Parathyroid adenoma (tissue), 2 donors: ENCODE measurements at regions not wholly inside any gene's neighbourhood (a gene's known extent, or its start where the extent isn't known, plus 50 kb on each side); places are given as distances from the start of the nearest gene placed in this dataset.

Experiments
- H2AFZ ChIP-seq: fragments of 300-600 bp; sonication (generic); one replicate; pipeline ENCODE4 v1.7.0; 2017; ENCODE audit warnings: antibody characterized with exemption, mild to moderate bottlenecking
- H3K27ac ChIP-seq: fragments of 300-600 bp; sonication (generic); one replicate; pipeline ENCODE4 v1.7.0; 2017
- H3K27me3 ChIP-seq: fragments of 300-600 bp; sonication (generic); one replicate; pipeline ENCODE4 v1.7.0; 2017; ENCODE audit warnings: low read length; ENCODE audit not compliant: control insufficient read depth, insufficient read depth
- H3K36me3 ChIP-seq: fragments of 300-600 bp; sonication (generic); one replicate; pipeline ENCODE4 v1.7.0; 2017; ENCODE audit warnings: low read length; ENCODE audit not compliant: control insufficient read depth, insufficient read depth
- H3K4me1 ChIP-seq: fragments of 300-600 bp; sonication (generic); one replicate; pipeline ENCODE4 v1.7.0; 2017; ENCODE audit warnings: control low read depth
- H3K4me2 ChIP-seq: fragments of 300-600 bp; sonication (generic); one replicate; pipeline ENCODE4 v1.7.0; 2017; ENCODE audit warnings: low read length
- H3K4me3 ChIP-seq: fragments of 300-600 bp; sonication (generic); one replicate; pipeline ENCODE4 v1.7.0; 2017; ENCODE audit warnings: low read depth, low read length
- H3K79me2 ChIP-seq: fragments of 300-600 bp; sonication (generic); one replicate; pipeline ENCODE4 v1.7.0; 2017; ENCODE audit warnings: control low read depth
- H3K9ac ChIP-seq: fragments of 300-600 bp; sonication (generic); one replicate; pipeline ENCODE4 v1.7.0; 2017; ENCODE audit warnings: mild to moderate bottlenecking
- H3K9me3 ChIP-seq: fragments of 300-600 bp; sonication (generic); one replicate; pipeline ENCODE4 v1.7.0; 2017; ENCODE audit warnings: low read length; ENCODE audit not compliant: control insufficient read depth
- CTCF ChIP-seq: fragments of 300-600 bp; sonication (generic); IDR thresholded peaks from one replicate; pipeline ENCODE4 v1.7.0; 2017; ENCODE audit warnings: antibody characterized with exemption, mild to moderate bottlenecking
- donor health status: primary hyperparathyroidism.

GRCh38 chr12:114974826-114975639, 291.1 kb upstream of the TBX3 start:
- Histone ChIP-seq H3K4me1 (no peaks in the 10 kb centered on the region), H3K27ac (no peak overlapping the region), H3K9ac (no peak overlapping the region), H3K36me3 (no peaks in the 10 kb centered on the region), H3K79me2 (no peaks in the 10 kb centered on the region), H3K4me2 (no peak overlapping the region), H3K9me3 (no peaks in the 10 kb centered on the region), H3K27me3 (peaks cover 3% of the 10 kb centered on the region), H3K4me3 (no peak overlapping the region), H2AFZ (no peak overlapping the region)
- TF ChIP-seq CTCF, result no peak

- Histone ChIP-seq H3K79me2 (no peaks in the 10 kb centered on the region), H3K36me3 (no peaks in the 10 kb centered on the region), H3K4me1 (no peaks in the 10 kb centered on the region), H3K9ac (no peak overlapping the region), H3K4me2 (no peak overlapping the region), H3K27me3 (peaks cover 3% of the 10 kb centered on the region), H3K9me3 (no peaks in the 10 kb centered on the region), H3K27ac (no peak overlapping the region), H2AFZ (no peak overlapping the region), H3K4me3 (no peak overlapping the region)
- TF ChIP-seq CTCF, result no peak
Measured at GRCh38 chr12:114974333-114974732, 290.4 kb upstream of the TBX3 start.

- H3K9ac ChIP-seq, result no peak overlapping the region
- no peak for TF ChIP-seq CTCF
- H3K4me3 ChIP-seq, result no peak overlapping the region
- H3K27ac ChIP-seq, result no peak overlapping the region
- no peaks in the 10 kb centered on the region for H3K36me3 ChIP-seq
- no peaks in the 10 kb centered on the region for H3K4me1 ChIP-seq
- H3K9me3 ChIP-seq, result no peaks in the 10 kb centered on the region
- no peak overlapping the region for H3K4me2 ChIP-seq
- no peak overlapping the region for H2AFZ ChIP-seq
- no peaks in the 10 kb centered on the region for H3K27me3 ChIP-seq
- no peaks in the 10 kb centered on the region for H3K79me2 ChIP-seq
Measured at GRCh38 chr12:114968727-114969126, 284.8 kb upstream of the TBX3 start.

GRCh38 chr12:114967151-114967550, 283.2 kb upstream of the TBX3 start:
- no peaks in the 10 kb centered on the region for H3K9me3 ChIP-seq
- H3K79me2 ChIP-seq, result no peaks in the 10 kb centered on the region
- no peaks in the 10 kb centered on the region for H3K27me3 ChIP-seq

More at GRCh38 chr12:114967151-114967550, 283.2 kb upstream of the TBX3 start:
- no peak overlapping the region for H3K27ac ChIP-seq
- no peak for TF ChIP-seq CTCF
- H3K9ac ChIP-seq, result no peak overlapping the region
- H3K36me3 ChIP-seq, result no peaks in the 10 kb centered on the region
- H2AFZ ChIP-seq, result no peak overlapping the region
- no peak overlapping the region for H3K4me3 ChIP-seq
- no peak overlapping the region for H3K4me2 ChIP-seq
- no peaks in the 10 kb centered on the region for H3K4me1 ChIP-seq
